Chondrocyte (in vitro differentiated cells): ENCODE measurements at regions not wholly inside any gene's neighbourhood (a gene's known extent, or its start where the extent isn't known, plus 50 kb on each side); places are given as distances from the start of the nearest gene placed in this dataset.

Experiments
- DNase-seq: peaks from one replicate; pipeline ENCODE4 v3.0.0; 2021; ENCODE audit warnings: mixed read lengths, low spot score
- H3K27ac Mint-ChIP-seq: one replicate; pipeline ENCODE4 v1.8.0; 2021; ENCODE audit warnings: mild to moderate bottlenecking, moderate library complexity, mixed read lengths; ENCODE audit not compliant: unreplicated experiment
- H3K27me3 Mint-ChIP-seq: 2 replicates; pipeline ENCODE4 v1.8.0; 2021; ENCODE audit warnings: low read depth, mixed read lengths
- H3K36me3 Mint-ChIP-seq: 2 replicates; pipeline ENCODE4 v1.8.0; 2021; ENCODE audit warnings: low read depth, mixed read lengths
- H3K4me1 Mint-ChIP-seq: 2 replicates; pipeline ENCODE4 v1.8.0; 2021; ENCODE audit warnings: low read depth, mild to moderate bottlenecking, mixed read lengths
- H3K4me3 Mint-ChIP-seq: one replicate; pipeline ENCODE4 v1.8.0; 2021; ENCODE audit warnings: mild to moderate bottlenecking, moderate library complexity, mixed read lengths; ENCODE audit not compliant: unreplicated experiment
- H3K9me3 Mint-ChIP-seq: 2 replicates; pipeline ENCODE4 v1.8.0; 2021; ENCODE audit warnings: low read depth, mixed read lengths
- TF ChIP-seq, protein P1 (sequence below): fragments of 200-600 bp; sonication (generic); IDR thresholded peaks from 2 replicates; pipeline ENCODE4 v1.5.0; 2021; ENCODE audit warnings: antibody characterized with exemption, mild to moderate bottlenecking, moderate library complexity

DNA sequence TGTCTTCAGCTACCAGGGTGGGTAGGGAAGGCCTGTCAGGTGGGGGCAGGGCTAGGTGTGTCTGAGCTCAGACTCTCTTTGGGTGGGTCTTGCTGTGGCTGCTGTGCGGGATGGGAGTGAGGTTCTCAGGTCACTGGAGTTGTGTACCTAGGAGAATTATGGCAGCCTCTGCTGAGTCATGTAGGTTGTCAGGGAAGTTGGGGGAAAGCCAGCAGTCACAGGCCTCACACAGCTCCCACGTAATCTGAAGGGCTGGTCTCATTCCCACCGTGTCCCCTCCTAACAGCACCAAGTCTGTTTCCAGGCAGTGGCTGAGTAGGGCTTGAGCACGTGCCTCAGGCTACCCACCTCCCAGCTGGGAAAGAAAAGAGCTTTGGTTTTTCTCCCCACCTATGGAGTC, 67.0 kb downstream of the CHCHD4 start:
- TF ChIP-seq, protein P1, sequence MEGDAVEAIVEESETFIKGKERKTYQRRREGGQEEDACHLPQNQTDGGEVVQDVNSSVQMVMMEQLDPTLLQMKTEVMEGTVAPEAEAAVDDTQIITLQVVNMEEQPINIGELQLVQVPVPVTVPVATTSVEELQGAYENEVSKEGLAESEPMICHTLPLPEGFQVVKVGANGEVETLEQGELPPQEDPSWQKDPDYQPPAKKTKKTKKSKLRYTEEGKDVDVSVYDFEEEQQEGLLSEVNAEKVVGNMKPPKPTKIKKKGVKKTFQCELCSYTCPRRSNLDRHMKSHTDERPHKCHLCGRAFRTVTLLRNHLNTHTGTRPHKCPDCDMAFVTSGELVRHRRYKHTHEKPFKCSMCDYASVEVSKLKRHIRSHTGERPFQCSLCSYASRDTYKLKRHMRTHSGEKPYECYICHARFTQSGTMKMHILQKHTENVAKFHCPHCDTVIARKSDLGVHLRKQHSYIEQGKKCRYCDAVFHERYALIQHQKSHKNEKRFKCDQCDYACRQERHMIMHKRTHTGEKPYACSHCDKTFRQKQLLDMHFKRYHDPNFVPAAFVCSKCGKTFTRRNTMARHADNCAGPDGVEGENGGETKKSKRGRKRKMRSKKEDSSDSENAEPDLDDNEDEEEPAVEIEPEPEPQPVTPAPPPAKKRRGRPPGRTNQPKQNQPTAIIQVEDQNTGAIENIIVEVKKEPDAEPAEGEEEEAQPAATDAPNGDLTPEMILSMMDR = no peak
- H3K27me3 Mint-ChIP-seq = peaks cover 19% of the 10 kb centered on the region
- H3K4me1 Mint-ChIP-seq = no peaks in the 10 kb centered on the region
- peaks cover 12% of the 10 kb centered on the region for H3K9me3 Mint-ChIP-seq
- H3K36me3 Mint-ChIP-seq = no peaks in the 10 kb centered on the region
- no peak overlapping the region for H3K27ac Mint-ChIP-seq
- H3K4me3 Mint-ChIP-seq = no peak overlapping the region
- DNase-seq = no peak

GRCh38 chr3:14047841-14048240, 76.8 kb downstream of the CHCHD4 start:
- Mint-ChIP-seq H3K4me1 (peaks cover 3% of the 10 kb centered on the region), H3K27me3 (peaks cover 49% of the 10 kb centered on the region), H3K36me3 (no peaks in the 10 kb centered on the region), H3K9me3 (no peaks in the 10 kb centered on the region), H3K27ac (no peak overlapping the region), H3K4me3 (no peak overlapping the region)
- DNase-seq = no peak
- TF ChIP-seq, protein P1 = no peak

DNA sequence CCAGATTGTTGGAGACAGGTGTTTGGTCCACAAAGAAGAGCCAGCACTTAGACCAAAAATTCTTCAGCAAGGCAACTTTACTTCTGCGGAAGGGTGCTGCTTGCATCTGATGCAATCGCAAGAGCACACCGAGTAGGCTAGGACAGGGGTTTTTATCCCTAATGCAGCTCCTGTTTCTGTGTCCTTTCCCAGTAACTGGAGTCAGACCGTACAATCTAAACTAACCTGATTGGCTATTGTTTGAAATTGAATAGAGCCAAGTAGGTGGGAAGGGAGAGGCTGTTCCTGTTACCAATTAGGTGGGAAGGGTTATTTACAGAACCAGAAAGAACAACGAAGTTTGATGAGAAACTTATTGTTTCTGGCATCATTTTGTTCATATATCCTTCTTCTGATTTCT, 77.6 kb downstream of the CHCHD4 start:
- no peaks in the 10 kb centered on the region for H3K36me3 Mint-ChIP-seq
- no peak overlapping the region for H3K4me3 Mint-ChIP-seq
- no peaks in the 10 kb centered on the region for H3K9me3 Mint-ChIP-seq
- TF ChIP-seq, protein P1 = no peak
- H3K4me1 Mint-ChIP-seq = peaks cover 8% of the 10 kb centered on the region
- H3K27me3 Mint-ChIP-seq = peaks cover 47% of the 10 kb centered on the region
- H3K27ac Mint-ChIP-seq = no peak overlapping the region
- no peak for DNase-seq

DNA sequence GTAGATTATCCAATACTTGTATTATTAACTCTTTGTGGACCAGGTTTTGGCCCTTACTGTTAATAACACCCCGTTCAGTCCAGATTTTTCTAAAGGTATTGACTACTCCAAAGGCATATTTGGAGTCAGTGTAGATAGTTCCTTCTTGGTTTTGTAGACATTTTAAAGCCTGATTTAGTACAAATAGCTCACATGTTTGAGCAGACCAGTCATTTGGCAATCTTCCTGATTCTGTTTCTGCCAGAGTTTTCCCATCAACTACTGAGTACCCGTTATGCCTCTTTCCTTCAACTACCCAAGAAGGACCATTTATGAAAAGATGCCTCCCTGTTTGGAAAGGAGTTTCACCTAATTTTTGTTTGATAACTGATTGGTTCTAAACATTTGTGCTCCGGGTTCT, 82.0 kb downstream of the CHCHD4 start:
- H3K27ac Mint-ChIP-seq = no peak overlapping the region
- H3K9me3 Mint-ChIP-seq = no peaks in the 10 kb centered on the region
- TF ChIP-seq, protein P1 = no peak
- peaks cover 8% of the 10 kb centered on the region for H3K4me1 Mint-ChIP-seq
- H3K27me3 Mint-ChIP-seq = peaks cover 25% of the 10 kb centered on the region
- H3K36me3 Mint-ChIP-seq = no peaks in the 10 kb centered on the region
- H3K4me3 Mint-ChIP-seq = no peak overlapping the region
- no peak for DNase-seq

GRCh38 chr3:14039149-14039548, 85.5 kb downstream of the CHCHD4 start:
- DNase-seq = no peak
- H3K4me3 Mint-ChIP-seq = no peak overlapping the region
- H3K27ac Mint-ChIP-seq = no peak overlapping the region
- peaks cover 8% of the 10 kb centered on the region for H3K4me1 Mint-ChIP-seq
- no peaks in the 10 kb centered on the region for H3K36me3 Mint-ChIP-seq
- TF ChIP-seq, protein P1 = no peak
- peaks cover 11% of the 10 kb centered on the region for H3K9me3 Mint-ChIP-seq
- peaks cover 6% of the 10 kb centered on the region for H3K27me3 Mint-ChIP-seq
